ENCODE measurements at regions not wholly inside any gene's neighbourhood (a gene's known extent, or its start where the extent isn't known, plus 50 kb on each side); places are given as distances from the start of the nearest gene placed in this dataset.
"Not testable (repeated sequence)": the region's sequence is repeated elsewhere in the genome, so short reads cannot be mapped to it uniquely, and the experiment has no call there.

- no peak for DNase-seq (ENCODE audit: low read depth in 4 of 4, low spot score in 3 of 4)
Measured at GRCh38 chrX:122596998-122597397, 587.1 kb upstream of the GRIA3 start.

- DNase-seq (ENCODE audit: low read depth in 4 of 4, low spot score in 3 of 4) = no peak
Measured at GRCh38 chrX:122622795-122623194, 561.3 kb upstream of the GRIA3 start.

- no peak for DNase-seq (ENCODE audit: low read depth in 4 of 4, low spot score in 3 of 4)
Measured at GRCh38 chrX:122625239-122625638, 558.8 kb upstream of the GRIA3 start.

- no peak for DNase-seq (ENCODE audit: low read depth in 4 of 4, low spot score in 3 of 4)
Measured at GRCh38 chrX:122625821-122626220, 558.3 kb upstream of the GRIA3 start.

- no peak for DNase-seq (ENCODE audit: low read depth in 4 of 4, low spot score in 3 of 4)
Measured at GRCh38 chrX:122626871-122627270, 557.2 kb upstream of the GRIA3 start.

- DNase-seq (ENCODE audit: low read depth in 4 of 4, low spot score in 3 of 4) = no peak
Measured at GRCh38 chrX:122641136-122641535, 542.9 kb upstream of the GRIA3 start.

- DNase-seq (ENCODE audit: low read depth in 4 of 4, low spot score in 3 of 4) = no peak
Measured at GRCh38 chrX:122641826-122642225, 542.3 kb upstream of the GRIA3 start.

- not testable (repeated sequence) for DNase-seq (ENCODE audit: low read depth in 4 of 4, low spot score in 3 of 4)
Measured at GRCh38 chrX:122655256-122655655, 528.8 kb upstream of the GRIA3 start.

- DNase-seq (ENCODE audit: low read depth in 4 of 4, low spot score in 3 of 4) = no peak
Measured at GRCh38 chrX:122666601-122667000, 517.5 kb upstream of the GRIA3 start.

- DNase-seq (ENCODE audit: low read depth in 4 of 4, low spot score in 3 of 4) = no peak
Measured at GRCh38 chrX:122667667-122668066, 516.4 kb upstream of the GRIA3 start.

GRCh38 chrX:122703762-122704161 lies 480.3 kb upstream of the GRIA3 start:
- no peak for DNase-seq (ENCODE audit: low read depth in 4 of 4, low spot score in 3 of 4)

- DNase-seq (ENCODE audit: low read depth in 4 of 4, low spot score in 3 of 4) = no peak
Measured at GRCh38 chrX:122739770-122740169, 444.3 kb upstream of the GRIA3 start.

GRCh38 chrX:122770581-122770980 lies 413.5 kb upstream of the GRIA3 start:
- DNase-seq (ENCODE audit: low read depth in 4 of 4, low spot score in 3 of 4) = no peak

- DNase-seq (ENCODE audit: low read depth in 4 of 4, low spot score in 3 of 4) = no peak
Measured at GRCh38 chrX:122771933-122772332, 412.1 kb upstream of the GRIA3 start.

- DNase-seq (ENCODE audit: low read depth in 4 of 4, low spot score in 3 of 4) = no peak
Measured at GRCh38 chrX:122777766-122778165, 406.3 kb upstream of the GRIA3 start.

- DNase-seq (ENCODE audit: low read depth in 4 of 4, low spot score in 3 of 4) = no peak
Measured at GRCh38 chrX:122783918-122784317, 400.2 kb upstream of the GRIA3 start.

GRCh38 chrX:122787231-122787630 lies 396.8 kb upstream of the GRIA3 start:
- no peak for DNase-seq (ENCODE audit: low read depth in 4 of 4, low spot score in 3 of 4)

GRCh38 chrX:122788216-122788615 lies 395.9 kb upstream of the GRIA3 start:
- DNase-seq (ENCODE audit: low read depth in 4 of 4, low spot score in 3 of 4) = no peak

- no peak for DNase-seq (ENCODE audit: low read depth in 4 of 4, low spot score in 3 of 4)
Measured at GRCh38 chrX:122790376-122791095, 393.5 kb upstream of the GRIA3 start.

- no peak for DNase-seq (ENCODE audit: low read depth in 4 of 4, low spot score in 3 of 4)
Measured at GRCh38 chrX:122813876-122814275, 370.2 kb upstream of the GRIA3 start.

- no peak for DNase-seq (ENCODE audit: low read depth in 4 of 4, low spot score in 3 of 4)
Measured at GRCh38 chrX:122816288-122816687, 367.8 kb upstream of the GRIA3 start.

- no peak for DNase-seq (ENCODE audit: low read depth in 4 of 4, low spot score in 3 of 4)
Measured at GRCh38 chrX:122817321-122817955, 366.6 kb upstream of the GRIA3 start.

Measured in right renal pelvis (tissue), 4 donors.